ENCODE measurements at regions not wholly inside any gene's neighbourhood (a gene's known extent, or its start where the extent isn't known, plus 50 kb on each side); places are given as distances from the start of the nearest gene placed in this dataset.
"Not testable (repeated sequence)": the region's sequence is repeated elsewhere in the genome, so short reads cannot be mapped to it uniquely, and the experiment has no call there.

GRCh38 chr17:70377654-70378053 is 208.3 kb downstream of the KCNJ2 start:
- DNase-seq, result no peak

GRCh38 chr17:70378076-70378475 is 208.7 kb downstream of the KCNJ2 start:
- DNase-seq, result no peak

- DNase-seq, result no peak
Observed at GRCh38 chr17:70379945-70380344, 210.6 kb downstream of the KCNJ2 start.

- not testable (repeated sequence) for DNase-seq
Observed at GRCh38 chr17:70381916-70382315, 212.6 kb downstream of the KCNJ2 start.

- no peak for DNase-seq
Observed at GRCh38 chr17:70388326-70388725, 219.0 kb downstream of the KCNJ2 start.

GRCh38 chr17:70389232-70389757 is 220.0 kb downstream of the KCNJ2 start:
- DNase-seq, result not testable (repeated sequence)

GRCh38 chr17:70390049-70390448 is 220.7 kb downstream of the KCNJ2 start:
- no peak for DNase-seq

- no peak for DNase-seq
Observed at GRCh38 chr17:70394473-70395232, 225.3 kb downstream of the KCNJ2 start.

GRCh38 chr17:70405492-70406220 is 236.3 kb downstream of the KCNJ2 start:
- DNase-seq, result no peak

GRCh38 chr17:70407506-70407905 is 238.2 kb downstream of the KCNJ2 start:
- DNase-seq, result no peak

GRCh38 chr17:70408768-70409167 is 239.4 kb downstream of the KCNJ2 start:
- no peak for DNase-seq

- DNase-seq, result no peak
Observed at GRCh38 chr17:70414300-70414699, 245.0 kb downstream of the KCNJ2 start.

GRCh38 chr17:70420861-70421445 is 251.6 kb downstream of the KCNJ2 start:
- DNase-seq, result no peak

- no peak for DNase-seq
Observed at GRCh38 chr17:70422862-70423261, 253.5 kb downstream of the KCNJ2 start.

GRCh38 chr17:70423562-70423961 is 254.2 kb downstream of the KCNJ2 start:
- DNase-seq, result no peak

- no peak for DNase-seq
Observed at GRCh38 chr17:70426752-70427151, 257.4 kb downstream of the KCNJ2 start.

- DNase-seq, result no peak
Observed at GRCh38 chr17:70434536-70435490, 265.5 kb downstream of the KCNJ2 start.

GRCh38 chr17:70437656-70438055 is 268.3 kb downstream of the KCNJ2 start:
- no peak for DNase-seq

- no peak for DNase-seq
Observed at GRCh38 chr17:70446446-70446845, 277.1 kb downstream of the KCNJ2 start.

- no peak for DNase-seq
Observed at GRCh38 chr17:70447588-70447987, 278.3 kb downstream of the KCNJ2 start.

GRCh38 chr17:70453075-70453474 is 283.7 kb downstream of the KCNJ2 start:
- not testable (repeated sequence) for DNase-seq

GRCh38 chr17:70454377-70454776 is 285.0 kb downstream of the KCNJ2 start:
- no peak for DNase-seq

- DNase-seq, result no peak
Observed at GRCh38 chr17:70454908-70455307, 285.6 kb downstream of the KCNJ2 start.

Data from stimulated activated CD8-positive, alpha-beta memory T cell treated with anti-CD3 and anti-CD28 coated beads, Interleukin-4, amount 100 ng/mL, for 48 hours (primary cell).